Endothelial cell of umbilical vein (primary cell): ENCODE measurements at regions not wholly inside any gene's neighbourhood (a gene's known extent, or its start where the extent isn't known, plus 50 kb on each side); places are given as distances from the start of the nearest gene placed in this dataset.

Experiments
- BruUV-seq: library from RNA; stranded (reverse); fragments of 400-500 nt; replicated peaks from 2 replicates; lab custom pipeline; 2021; lab: Mats Ljungman, UMichigan
- CTCF ChIA-PET: fragments of 300-600, 350-600 bp; sonication (Branson Sonifier 250); formaldehyde crosslinking; loops from one replicate; lab custom pipeline; 2021; ENCODE audit warnings: antibody characterized with exemption, inconsistent platforms; lab: Charles Lee
- POLR2A ChIA-PET: fragments of 300-600, 350-600 bp; sonication (Branson Sonifier 250); formaldehyde crosslinking; loops from one replicate; lab custom pipeline; 2021; ENCODE audit warnings: antibody characterized with exemption, inconsistent platforms; lab: Charles Lee
- DNase-seq: peaks from one replicate; pipeline ENCODE4 v3.0.0-alpha.2; 2011; ENCODE audit warnings: low read depth, low spot score
- FAIRE-seq: peaks from 2 replicates; lab custom pipeline; 2011; peaks lifted over from hg19 to GRCh38; lab: Jason Lieb, UNC
- H2AFZ ChIP-seq: 2 replicates; pipeline ENCODE4 v1.6.0; 2012; ENCODE audit warnings: low read depth, low read length, control low read depth, inconsistent platforms
- H3K27ac ChIP-seq: 2 replicates; pipeline ENCODE4 v1.5.1; 2011; ENCODE audit warnings: low read depth, mild to moderate bottlenecking, control low read depth, low read length, moderate library complexity; ENCODE audit not compliant: insufficient read depth
- H3K27me3 ChIP-seq, 2 experiments: 2 replicates each; pipeline versions ENCODE4 v1.6.0 to v1.6.1; 2011; ENCODE audit warnings: low read length in 2 of 2, mixed read lengths in 1 of 2; ENCODE audit not compliant: control insufficient read depth in 2 of 2, insufficient read depth in 2 of 2
- H3K36me3 ChIP-seq, 2 experiments: 2 replicates in 1 of 2; 3 replicates in 1 of 2; pipeline ENCODE4 v1.5.1; 2011; ENCODE audit warnings: low read length in 2 of 2, mild to moderate bottlenecking in 1 of 2, moderate library complexity in 1 of 2; ENCODE audit not compliant: control insufficient read depth in 2 of 2, insufficient read depth in 2 of 2; ENCODE audit errors: extremely low read depth in 1 of 2
- H3K4me1 ChIP-seq: 3 replicates; pipeline ENCODE4 v1.5.1; 2011; ENCODE audit warnings: mild to moderate bottlenecking, low read length; ENCODE audit not compliant: control insufficient read depth, insufficient read depth; ENCODE audit errors: extremely low read depth
- H3K4me2 ChIP-seq: 2 replicates; pipeline ENCODE4 v1.6.1; 2011; ENCODE audit warnings: low read length, control low read depth, mixed read lengths; ENCODE audit not compliant: insufficient read depth
- H3K4me3 ChIP-seq, 3 experiments: fragments of 200-600 bp in 1 of 3; sonication (generic), shearing (Covaris generic) in 1 of 3; replicated peaks in 1 of 3; 2 replicates each; pipeline ENCODE4 v1.5.1; 2011 to 2016; ENCODE audit warnings: control low read depth in 3 of 3, low read length in 3 of 3, mild to moderate bottlenecking in 2 of 3, inconsistent platforms in 1 of 3, low read depth in 1 of 3, moderate library complexity in 1 of 3; ENCODE audit not compliant: insufficient read depth in 1 of 3
- H3K79me2 ChIP-seq: 2 replicates; pipeline ENCODE4 v1.6.0; 2012; ENCODE audit warnings: low read length, inconsistent platforms; ENCODE audit not compliant: control insufficient read depth, insufficient read depth
- H3K9ac ChIP-seq: replicated peaks from 2 replicates; pipeline ENCODE3; 2011; ENCODE audit warnings: low read length, control low read depth; ENCODE audit not compliant: insufficient read depth; ENCODE audit errors: extremely low read depth
- H3K9me1 ChIP-seq: replicated peaks from 3 replicates; pipeline ENCODE4 v1.6.0; 2011; ENCODE audit warnings: mild to moderate bottlenecking, low read length; ENCODE audit not compliant: control insufficient read depth, insufficient read depth; ENCODE audit errors: extremely low read depth
- H3K9me3 ChIP-seq: replicated peaks from 2 replicates; pipeline ENCODE4 v1.5.1; 2012; ENCODE audit warnings: low read length, inconsistent platforms; ENCODE audit not compliant: control insufficient read depth, insufficient read depth
- H4K20me1 ChIP-seq: replicated peaks from 2 replicates; pipeline ENCODE3; 2011; ENCODE audit warnings: mild to moderate bottlenecking, low read length; ENCODE audit not compliant: control insufficient read depth, insufficient read depth; ENCODE audit errors: extremely low read depth
- EZH2 ChIP-seq: IDR thresholded peaks from 2 replicates; pipeline ENCODE4 v1.6.1; 2012; ENCODE audit warnings: borderline replicate concordance, low read depth, mild to moderate bottlenecking, moderate library complexity, low read length, inconsistent platforms; ENCODE audit not compliant: severe bottlenecking
- FOS ChIP-seq: IDR thresholded peaks from 2 replicates; pipeline ENCODE4 v1.6.1; 2011; ENCODE audit warnings: mild to moderate bottlenecking, low read length, moderate library complexity, borderline replicate concordance; ENCODE audit not compliant: insufficient read depth
- GATA2 ChIP-seq: IDR thresholded peaks from 2 replicates; pipeline ENCODE4 v1.7.0; 2011; ENCODE audit warnings: low read depth, mild to moderate bottlenecking, moderate library complexity, mixed read lengths, low read length; ENCODE audit not compliant: insufficient read length, insufficient read depth
- JUN ChIP-seq: IDR thresholded peaks from 2 replicates; pipeline ENCODE4 v1.6.1; 2011; ENCODE audit warnings: borderline replicate concordance, low read depth; ENCODE audit not compliant: insufficient read length, insufficient read depth
- MYC ChIP-seq: IDR thresholded peaks from one replicate; pipeline ENCODE4 v1.6.1; 2011; ENCODE audit warnings: mild to moderate bottlenecking, low read depth, low read length
- POLR2A ChIP-seq: IDR thresholded peaks from 2 replicates; pipeline ENCODE4 v1.6.1; 2012; ENCODE audit warnings: low read depth, mild to moderate bottlenecking, control low read depth, low read length
- POLR2AphosphoS5 ChIP-seq: IDR thresholded peaks from 2 replicates; pipeline ENCODE4 v1.6.1; 2012; ENCODE audit warnings: low read depth, mild to moderate bottlenecking, control low read depth, low read length, moderate library complexity; ENCODE audit not compliant: insufficient read depth
- dilution Hi-C: fragments of 300-500 bp; cut with MboI; formaldehyde crosslinking; loops from one replicate; pipeline ENCODE4 v1.15.0; 2019; ENCODE audit warnings: low sequenced_read_pairs; ENCODE audit not compliant: extremely low pct_ligation_motif_present
- intact Hi-C: fragments of 100-400 bp; cut with micrococcal nuclease; formaldehyde crosslinking; loops from one replicate; pipeline ENCODE4 v1.10.0; 2022
- TF ChIP-seq, protein P1 (sequence below): IDR thresholded peaks from 2 replicates; pipeline ENCODE4 v1.6.1; 2011; ENCODE audit not compliant: insufficient read depth, insufficient read length
- TF ChIP-seq, protein P2 (sequence below), 2 donors: IDR thresholded peaks; 1 replicate in 1 of 2; 2 replicates in 1 of 2; pipeline ENCODE4 v1.5.1; 2011; ENCODE audit warnings: low read length in 2 of 2, mild to moderate bottlenecking in 2 of 2, moderate library complexity in 2 of 2, control low read depth in 1 of 2, inconsistent platforms in 1 of 2, low read depth in 1 of 2; ENCODE audit not compliant: insufficient read depth in 1 of 2; ENCODE audit errors: extremely low read depth in 1 of 2

DNA sequence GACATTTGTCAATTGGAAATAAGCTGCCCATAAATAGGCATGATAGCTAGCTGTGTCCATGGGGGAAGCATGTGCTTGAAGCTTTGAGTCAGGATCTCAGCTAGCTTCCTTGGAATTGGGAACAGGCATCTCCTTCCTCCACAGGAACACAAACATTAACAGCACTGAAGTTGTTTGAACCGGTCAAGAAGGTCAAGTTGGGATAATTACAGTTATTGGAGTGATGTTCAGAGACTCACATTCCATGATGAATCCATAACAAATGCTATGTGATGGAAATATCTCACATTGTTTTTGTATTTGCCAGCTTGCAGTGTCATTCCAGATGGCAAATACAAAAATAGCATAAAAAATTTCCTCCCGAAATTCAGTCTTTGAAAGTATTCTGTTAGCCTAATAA lies 347.6 kb upstream of the SMIM21 start:
- no peak overlapping the region for H3K27ac ChIP-seq
- H3K9me3 ChIP-seq = peaks cover 8% of the 10 kb centered on the region
- no peaks in the 10 kb centered on the region for H4K20me1 ChIP-seq
- H3K36me3 ChIP-seq = no peaks in the 10 kb centered on the region
- no peak overlapping the region for H3K4me2 ChIP-seq
- intact Hi-C loops (no loop called here), dilution Hi-C loops (no loop called here)
- H3K27me3 ChIP-seq = no peaks in the 10 kb centered on the region
- no peaks in the 10 kb centered on the region for H3K79me2 ChIP-seq
- DNase-seq (no peak), FAIRE-seq (no peak)
- TF ChIP-seq POLR2A = no peak
- no peak for TF ChIP-seq EZH2
- TF ChIP-seq, protein P1, sequence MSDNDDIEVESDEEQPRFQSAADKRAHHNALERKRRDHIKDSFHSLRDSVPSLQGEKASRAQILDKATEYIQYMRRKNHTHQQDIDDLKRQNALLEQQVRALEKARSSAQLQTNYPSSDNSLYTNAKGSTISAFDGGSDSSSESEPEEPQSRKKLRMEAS = no peak
- no peak for TF ChIP-seq MYC
- TF ChIP-seq JUN = no peak
- no peaks in the 10 kb centered on the region for H3K9me1 ChIP-seq
- BruUV-seq = no TSS peak
- H2AFZ ChIP-seq = no peak overlapping the region
- POLR2A ChIA-PET = no interaction called here
- CTCF ChIA-PET = no interaction called here
- no peak overlapping the region for H3K9ac ChIP-seq
- H3K4me3 ChIP-seq = no peak overlapping the region
- H3K4me1 ChIP-seq = no peaks in the 10 kb centered on the region

DNA sequence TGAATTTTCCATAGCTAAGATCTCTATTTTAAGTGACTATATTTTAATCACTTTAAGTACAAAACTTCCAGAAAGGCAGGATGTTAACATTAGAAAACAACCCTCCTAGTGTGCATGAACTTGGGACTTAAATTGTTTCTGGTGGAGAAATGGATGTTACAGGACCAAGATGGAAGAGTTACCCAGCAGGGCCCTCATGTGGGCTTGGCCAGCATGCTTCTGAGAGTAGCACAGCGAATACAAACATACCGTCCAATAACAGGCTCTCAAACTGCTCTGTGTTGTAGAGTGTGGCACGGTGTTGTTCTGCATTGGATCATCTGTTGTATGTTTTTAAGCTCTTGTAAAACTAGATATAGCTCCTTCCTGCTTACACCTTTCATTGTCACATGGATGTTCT lies 346.1 kb upstream of the SMIM21 start:
- no peak for FAIRE-seq
- no peaks in the 10 kb centered on the region for H3K9me1 ChIP-seq
- no peak overlapping the region for H3K27ac ChIP-seq
- no peaks in the 10 kb centered on the region for H4K20me1 ChIP-seq
- no peaks in the 10 kb centered on the region for H3K27me3 ChIP-seq
- no TSS peak for BruUV-seq
- dilution Hi-C loops (no loop called here), intact Hi-C loops (no loop called here)
- H3K4me2 ChIP-seq = no peak overlapping the region
- TF ChIP-seq GATA2 = no peak
- TF ChIP-seq POLR2AphosphoS5 = no peak
- TF ChIP-seq JUN = no peak
- TF ChIP-seq FOS = no peak
- no peak for TF ChIP-seq EZH2
- no peak for TF ChIP-seq POLR2A
- TF ChIP-seq MYC = no peak
- TF ChIP-seq, protein P1 = no peak
- TF ChIP-seq, protein P2, sequence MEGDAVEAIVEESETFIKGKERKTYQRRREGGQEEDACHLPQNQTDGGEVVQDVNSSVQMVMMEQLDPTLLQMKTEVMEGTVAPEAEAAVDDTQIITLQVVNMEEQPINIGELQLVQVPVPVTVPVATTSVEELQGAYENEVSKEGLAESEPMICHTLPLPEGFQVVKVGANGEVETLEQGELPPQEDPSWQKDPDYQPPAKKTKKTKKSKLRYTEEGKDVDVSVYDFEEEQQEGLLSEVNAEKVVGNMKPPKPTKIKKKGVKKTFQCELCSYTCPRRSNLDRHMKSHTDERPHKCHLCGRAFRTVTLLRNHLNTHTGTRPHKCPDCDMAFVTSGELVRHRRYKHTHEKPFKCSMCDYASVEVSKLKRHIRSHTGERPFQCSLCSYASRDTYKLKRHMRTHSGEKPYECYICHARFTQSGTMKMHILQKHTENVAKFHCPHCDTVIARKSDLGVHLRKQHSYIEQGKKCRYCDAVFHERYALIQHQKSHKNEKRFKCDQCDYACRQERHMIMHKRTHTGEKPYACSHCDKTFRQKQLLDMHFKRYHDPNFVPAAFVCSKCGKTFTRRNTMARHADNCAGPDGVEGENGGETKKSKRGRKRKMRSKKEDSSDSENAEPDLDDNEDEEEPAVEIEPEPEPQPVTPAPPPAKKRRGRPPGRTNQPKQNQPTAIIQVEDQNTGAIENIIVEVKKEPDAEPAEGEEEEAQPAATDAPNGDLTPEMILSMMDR (IDR thresholded peaks at IDR 0.05; ENCODE audit: extremely low read depth in 1 of 2, insufficient read depth in 1 of 2, low read depth in 1 of 2, low read length in 2 of 2) = no peak
- H3K79me2 ChIP-seq = no peaks in the 10 kb centered on the region
- POLR2A ChIA-PET = no interaction called here
- no peaks in the 10 kb centered on the region for H3K36me3 ChIP-seq
- no peak for DNase-seq
- H3K9ac ChIP-seq = no peak overlapping the region
- peaks cover 5% of the 10 kb centered on the region for H3K9me3 ChIP-seq
- no peak overlapping the region for H2AFZ ChIP-seq
- CTCF ChIA-PET = no interaction called here
- no peaks in the 10 kb centered on the region for H3K4me1 ChIP-seq
- no peak overlapping the region for H3K4me3 ChIP-seq
